GM18858 (cell line): ENCODE measurements at regions not wholly inside any gene's neighbourhood (a gene's known extent, or its start where the extent isn't known, plus 50 kb on each side); places are given as distances from the start of the nearest gene placed in this dataset.
"Not testable (repeated sequence)": the region's sequence is repeated elsewhere in the genome, so short reads cannot be mapped to it uniquely, and the experiment has no call there.

Experiments used
- ATAC-seq: cut with Tn5 transposase; IDR thresholded peaks from one replicate; pipeline ENCODE4 v1.9.1; 2021; ENCODE audit not compliant: unreplicated experiment

DNA sequence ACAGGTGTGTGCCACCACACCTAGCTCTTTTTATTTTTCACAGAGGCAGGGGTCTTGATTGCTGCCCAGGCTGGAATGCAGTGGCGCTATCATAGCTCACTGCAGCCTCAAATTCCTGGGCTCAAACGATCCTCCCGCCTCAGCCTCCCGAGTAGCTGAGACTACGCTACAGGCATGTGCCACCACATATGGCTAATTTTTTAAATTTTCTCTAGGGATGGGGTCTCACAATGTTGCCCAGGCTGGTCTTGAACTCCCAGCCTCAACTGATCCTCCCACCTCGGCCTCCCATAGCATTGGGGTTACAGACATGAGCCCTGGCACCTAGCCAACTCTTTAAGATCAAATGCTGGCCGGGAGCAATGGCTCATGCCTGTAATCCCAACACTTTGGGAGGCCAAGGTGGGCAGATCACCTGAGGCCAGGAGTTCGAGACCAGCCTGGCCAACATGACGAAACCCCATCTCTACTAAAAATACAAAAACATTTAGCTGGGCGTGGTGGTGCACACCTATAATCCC lies 50.6 kb upstream of the MYL10 start:
- ATAC-seq: not testable (repeated sequence)

DNA sequence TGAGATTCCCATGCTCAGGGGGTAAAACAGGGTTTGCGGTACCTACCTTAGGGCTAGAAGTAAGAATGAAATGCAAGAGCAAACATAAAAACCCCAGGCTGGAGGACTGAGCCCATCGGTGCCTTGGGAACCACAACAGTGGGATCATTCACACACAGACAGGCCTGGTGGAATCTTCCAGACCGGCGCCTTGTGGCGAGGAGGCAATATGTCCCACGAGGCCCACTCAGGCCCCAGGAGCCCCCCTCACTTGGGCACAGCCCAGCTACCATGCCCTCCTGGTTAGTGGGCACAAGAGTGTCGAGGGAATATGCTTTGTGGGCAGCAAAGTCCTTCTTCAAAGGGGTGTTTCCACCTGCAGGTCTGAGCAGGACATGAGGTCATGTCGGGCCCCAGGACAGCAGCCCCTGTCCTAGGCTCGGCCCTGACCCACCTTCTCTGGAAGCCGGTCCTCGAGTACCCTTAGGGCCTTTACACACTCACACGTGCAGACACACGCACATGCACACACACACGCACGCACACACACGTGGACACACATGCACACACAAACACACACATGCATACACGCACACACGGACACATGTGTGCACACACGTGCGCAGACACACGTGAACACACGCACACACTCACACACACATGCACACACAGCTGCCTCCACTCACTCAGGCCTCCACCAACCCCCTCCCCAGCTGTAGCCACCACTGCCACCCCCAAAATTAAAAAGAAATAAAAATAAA lies 51.5 kb upstream of the MYL10 start:
- no peak for ATAC-seq

DNA sequence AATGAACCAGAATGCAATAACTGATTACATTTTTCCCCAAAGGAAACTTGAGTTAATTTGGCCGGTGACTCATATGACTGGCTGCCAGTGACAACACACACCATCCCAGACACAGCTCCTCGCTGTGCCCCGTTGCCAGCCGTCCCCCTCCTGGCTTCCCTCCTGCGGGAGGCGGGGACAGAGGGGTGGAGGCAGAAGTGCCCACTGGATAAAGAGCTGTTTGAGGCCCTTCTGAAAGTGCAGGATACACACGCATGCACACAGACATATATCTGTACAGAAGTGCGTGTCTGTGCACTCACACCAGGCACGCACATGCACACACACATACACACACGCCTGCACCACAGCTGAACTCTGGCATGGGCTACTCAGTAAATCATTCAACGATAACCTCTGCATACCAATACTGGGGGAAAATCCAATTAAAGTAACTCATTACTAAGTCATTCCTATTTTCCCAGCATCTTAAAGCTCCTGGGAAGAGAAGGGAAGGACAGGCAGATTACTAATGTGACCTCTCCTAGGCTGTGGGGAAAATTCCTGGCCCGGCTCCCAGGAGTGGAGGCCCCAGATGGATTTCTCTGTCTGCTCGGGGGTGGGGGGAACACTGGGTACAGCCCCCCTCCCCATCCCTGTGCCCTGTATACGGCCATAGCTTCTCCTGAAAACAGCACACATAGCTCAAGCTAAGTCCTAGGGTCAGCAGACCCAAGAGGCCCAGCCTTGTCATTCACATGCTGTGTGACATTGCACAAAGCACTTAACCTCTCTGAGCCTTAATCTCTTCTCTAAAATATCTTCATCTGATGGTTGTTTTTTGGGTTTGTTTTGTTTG lies 52.3 kb upstream of the MYL10 start:
- ATAC-seq: no peak

DNA sequence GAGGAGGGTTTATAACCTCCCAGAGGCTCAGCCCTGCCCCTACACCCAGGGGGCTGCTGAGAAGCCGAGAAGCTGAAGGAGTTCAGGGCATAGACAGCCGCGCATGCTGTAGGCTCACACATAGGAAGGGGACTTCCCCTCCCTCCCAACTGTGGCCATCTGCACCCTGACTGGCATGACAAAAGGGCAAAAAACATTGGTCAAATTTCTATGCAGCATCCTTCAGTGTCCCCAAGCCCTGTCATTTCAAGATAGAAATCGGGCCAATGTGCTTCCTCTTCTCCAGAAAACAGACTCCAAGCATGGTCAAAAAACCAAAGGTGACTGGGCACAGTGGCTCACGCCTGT lies 55.9 kb upstream of the MYL10 start:
- no peak for ATAC-seq

DNA sequence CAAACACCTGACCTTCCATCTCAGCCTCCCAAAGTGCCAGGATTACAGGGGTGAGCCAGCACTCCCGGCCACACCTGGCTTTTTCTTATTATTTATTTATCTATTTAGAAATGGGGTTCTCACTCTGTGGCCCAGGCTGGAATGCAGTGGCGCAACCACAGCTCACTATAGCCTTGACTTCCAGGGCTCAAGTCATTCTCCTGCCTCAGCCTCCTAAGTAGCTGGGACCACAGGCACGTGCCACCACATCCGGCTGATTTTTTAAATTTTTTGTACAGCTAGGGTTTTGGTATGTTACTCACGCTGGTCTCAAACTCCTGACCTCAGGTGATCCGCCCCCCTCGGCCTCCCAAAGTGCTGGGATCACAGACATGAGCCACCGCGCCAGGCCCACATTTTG lies 56.9 kb upstream of the MYL10 start:
- no peak for ATAC-seq

DNA sequence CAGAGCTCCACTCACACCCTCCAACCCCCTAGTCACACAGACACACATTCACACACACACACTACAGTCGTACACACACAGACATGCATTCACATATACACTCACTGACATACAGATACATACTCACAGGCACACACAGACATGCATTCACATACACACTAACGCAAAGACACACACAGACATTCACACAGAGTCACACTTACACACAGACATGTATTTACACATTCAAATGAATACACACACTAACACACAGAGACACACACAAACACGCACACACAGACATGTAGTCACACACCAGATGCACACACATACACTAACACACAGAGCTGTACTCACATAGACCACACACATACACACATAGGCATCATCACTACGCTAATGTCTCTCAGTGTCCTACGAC lies 58.0 kb upstream of the MYL10 start:
- no peak for ATAC-seq

DNA sequence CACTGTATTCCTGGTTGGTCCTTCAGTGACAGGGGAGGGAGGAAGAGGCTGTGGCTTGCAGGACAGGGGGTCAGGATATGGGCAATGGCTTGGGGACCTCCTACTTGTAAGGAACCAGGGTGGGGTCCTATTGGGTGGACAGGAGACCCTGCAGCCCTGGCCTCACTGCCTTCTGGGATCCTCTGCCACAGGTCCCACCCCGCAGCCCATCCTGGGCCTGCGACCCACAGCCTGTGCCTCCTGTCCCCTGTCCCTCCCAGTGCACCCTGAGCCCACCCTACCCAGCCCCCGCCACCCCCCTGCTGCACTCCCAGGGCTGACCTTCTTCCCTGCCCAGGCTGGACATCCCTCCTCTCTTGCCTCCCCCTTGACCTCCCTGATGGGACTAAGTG lies 58.7 kb upstream of the MYL10 start:
- ATAC-seq: no peak

DNA sequence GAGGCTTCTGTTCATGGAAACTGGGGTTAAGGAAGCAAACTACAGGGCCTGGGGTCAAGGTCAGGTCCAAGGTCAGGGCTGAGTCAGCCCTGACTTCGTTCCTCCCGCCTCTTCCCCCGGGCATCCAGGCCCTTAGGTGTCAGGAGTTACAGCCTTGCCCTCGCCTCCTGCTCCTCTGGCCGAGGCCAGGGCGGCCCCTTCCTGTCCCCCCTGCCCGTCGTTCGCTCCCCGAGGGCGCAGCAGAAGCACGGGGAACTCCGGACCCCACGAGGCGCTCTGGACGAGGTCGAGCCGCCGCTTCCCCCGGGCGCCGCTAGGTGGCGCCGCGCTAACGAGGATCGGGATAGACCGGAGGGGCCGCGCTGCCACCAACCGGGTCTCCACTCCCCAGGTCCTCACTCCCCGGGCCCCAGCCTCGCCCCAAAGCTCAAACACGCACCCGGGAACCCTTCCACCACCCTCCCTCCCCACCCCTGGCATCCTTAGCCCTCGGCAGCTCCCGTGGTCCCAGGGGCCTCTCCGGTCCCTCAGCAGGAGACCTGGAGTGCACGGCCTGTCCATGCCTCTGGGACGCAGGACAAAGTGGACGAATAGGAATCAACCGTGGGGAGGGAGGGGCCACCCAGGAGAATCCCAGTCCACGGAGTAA lies 59.2 kb upstream of the MYL10 start:
- no peak for ATAC-seq

DNA sequence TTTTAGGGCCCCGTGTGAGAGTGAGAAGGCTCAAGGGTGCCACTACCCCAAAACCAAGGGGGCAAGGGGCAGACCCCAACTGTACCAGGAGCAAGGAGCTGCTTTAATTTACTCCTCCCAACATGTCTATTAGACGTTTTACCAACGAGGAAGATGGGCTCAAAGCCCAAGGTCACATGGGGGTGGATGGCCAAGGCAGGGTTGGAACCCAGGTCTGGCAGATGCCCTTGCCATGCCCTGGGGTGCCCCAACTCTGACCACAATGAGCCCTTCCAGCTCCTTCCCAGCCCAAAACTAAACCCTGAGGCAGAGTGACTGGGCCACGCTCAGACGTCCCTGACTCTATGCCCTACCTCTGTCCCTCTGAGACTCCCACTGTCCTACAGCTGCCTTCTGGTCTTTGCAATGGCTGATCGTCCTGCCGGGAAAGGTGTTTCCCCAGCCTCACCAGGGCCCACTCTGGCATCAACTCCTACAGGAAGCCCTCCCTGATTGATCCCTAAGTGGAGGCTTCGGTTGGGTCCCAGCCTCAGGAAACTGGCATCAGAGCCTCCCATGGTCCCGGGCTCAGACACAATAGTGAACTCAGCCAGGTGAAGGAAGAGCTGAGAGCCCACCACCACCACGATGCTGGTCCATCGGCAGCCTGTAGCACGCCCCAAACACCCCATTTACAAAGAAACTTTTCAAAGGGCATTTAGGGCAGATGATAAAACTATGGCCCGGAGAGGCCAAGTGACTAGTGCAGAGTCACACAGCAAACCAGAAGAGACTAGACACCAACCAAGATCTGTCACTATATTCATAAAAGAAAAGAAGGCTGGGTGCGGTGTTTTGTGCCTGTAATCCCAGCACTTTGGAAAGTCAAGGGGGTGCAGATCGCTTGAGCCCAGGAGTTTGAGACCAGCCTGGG lies 60.2 kb upstream of the MYL10 start:
- ATAC-seq: no peak

DNA sequence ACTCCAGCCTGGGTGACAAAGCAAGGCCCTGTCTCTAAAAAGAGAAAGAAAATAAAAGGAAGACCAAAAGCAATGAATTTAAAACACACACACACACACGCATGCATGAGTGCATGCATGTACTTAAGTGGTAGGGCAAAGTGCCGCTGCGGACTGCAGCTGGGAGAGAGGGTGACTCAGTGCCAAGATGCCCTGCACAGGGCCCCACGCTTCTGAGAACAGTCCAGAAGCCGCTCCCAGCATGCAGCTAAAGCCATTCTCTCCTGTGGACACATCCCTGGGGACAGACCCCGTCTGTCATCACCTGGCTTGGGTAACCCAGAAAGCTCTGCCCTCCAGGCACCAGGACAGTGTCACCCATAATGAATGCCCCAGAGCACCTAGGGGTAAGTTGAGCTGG lies 61.0 kb upstream of the MYL10 start:
- no peak for ATAC-seq

DNA sequence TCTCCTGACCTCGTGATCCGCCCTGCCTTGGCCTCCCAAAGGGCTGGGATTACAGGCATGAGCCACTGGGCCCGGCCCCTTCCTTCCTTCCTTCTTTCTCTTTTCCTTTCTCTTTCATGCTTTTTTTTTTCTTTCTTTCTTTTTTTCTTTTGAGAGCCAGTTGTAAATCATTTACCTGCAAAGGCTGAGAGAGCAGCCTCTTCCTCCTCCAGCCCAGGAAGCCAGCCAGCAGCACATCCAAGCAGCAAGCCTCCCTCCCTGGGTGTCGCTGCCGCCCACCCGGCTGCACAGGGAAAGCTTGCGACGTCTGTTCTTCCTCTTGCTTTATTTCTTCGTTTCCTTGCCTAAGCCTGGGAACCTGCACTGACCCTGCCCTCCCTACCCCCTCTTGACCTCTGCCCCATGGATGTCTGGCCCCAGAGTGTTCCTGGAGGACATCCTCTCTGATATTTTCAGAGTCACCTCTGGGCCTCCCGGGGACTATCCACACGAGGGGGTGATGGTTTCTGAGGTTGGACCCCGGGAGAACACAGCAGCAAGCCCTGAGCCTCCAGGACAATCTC lies 62.8 kb upstream of the MYL10 start:
- ATAC-seq: no peak

DNA sequence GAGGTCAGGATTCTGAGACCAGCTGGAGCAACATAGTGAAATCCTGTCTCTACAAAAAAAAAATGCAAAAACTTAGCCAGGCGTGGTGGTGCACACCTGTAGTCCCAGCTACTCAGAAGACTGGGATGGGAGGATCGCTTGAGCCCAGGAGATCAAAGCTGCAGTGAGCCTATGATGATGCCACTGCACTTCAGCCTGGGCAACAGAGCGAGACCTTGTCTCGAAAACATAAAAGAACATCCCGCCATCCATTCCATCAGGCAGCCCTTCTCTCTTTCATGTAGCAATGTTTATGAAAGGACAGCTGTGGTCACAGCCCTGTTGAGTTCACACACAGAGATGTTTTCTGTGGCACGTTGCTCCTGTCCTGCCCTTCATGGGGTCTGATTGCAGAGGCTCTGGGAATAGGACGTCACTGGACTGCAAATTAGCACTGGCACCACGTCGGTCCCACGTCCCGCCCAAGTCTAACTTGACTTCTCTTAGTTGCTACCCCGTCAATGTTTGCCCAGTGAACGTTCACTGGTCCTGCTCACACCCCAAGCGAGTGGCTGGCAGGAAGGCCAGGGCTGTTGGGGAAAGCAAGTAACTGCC lies 64.5 kb upstream of the MYL10 start:
- no peak for ATAC-seq

DNA sequence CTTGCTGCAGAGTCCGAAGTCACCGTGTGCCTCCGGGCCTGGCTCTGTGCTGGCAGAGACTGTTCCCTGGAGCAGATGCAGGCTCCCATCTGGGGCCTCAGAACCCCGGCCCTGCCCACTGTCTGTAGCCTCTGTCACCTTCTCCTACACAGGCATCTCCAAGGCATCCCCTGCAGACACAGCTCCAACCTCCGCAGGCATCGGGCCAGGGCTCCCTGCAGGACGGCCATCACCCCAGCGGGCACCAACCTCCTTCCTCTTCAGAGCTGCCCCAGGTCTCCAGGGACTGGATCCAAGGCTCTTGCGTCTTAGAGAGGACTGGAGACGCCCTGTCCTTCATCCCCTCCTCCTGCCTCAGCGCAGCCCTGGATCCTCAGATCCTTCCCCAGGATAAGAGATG lies 69.9 kb upstream of the MYL10 start:
- no peak for ATAC-seq

DNA sequence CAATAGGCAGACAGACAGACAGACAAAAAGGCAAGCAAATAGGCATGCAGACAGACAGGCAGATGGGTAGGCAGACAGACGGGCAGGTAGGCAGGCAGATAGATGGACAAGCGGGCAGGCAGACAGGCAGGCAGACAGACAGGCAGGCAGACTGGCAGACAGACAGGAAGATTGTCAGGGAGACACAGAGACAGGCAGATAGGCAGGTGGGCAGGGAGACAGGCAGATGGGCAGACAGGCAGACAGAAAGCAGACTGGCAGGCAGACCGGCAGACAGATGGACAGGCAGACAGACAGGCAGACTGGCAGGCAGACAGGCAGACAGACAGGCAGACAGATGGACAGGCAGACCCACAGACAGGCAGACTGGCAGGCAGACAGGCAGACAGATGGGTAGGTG lies 70.3 kb upstream of the MYL10 start:
- no peak for ATAC-seq

DNA sequence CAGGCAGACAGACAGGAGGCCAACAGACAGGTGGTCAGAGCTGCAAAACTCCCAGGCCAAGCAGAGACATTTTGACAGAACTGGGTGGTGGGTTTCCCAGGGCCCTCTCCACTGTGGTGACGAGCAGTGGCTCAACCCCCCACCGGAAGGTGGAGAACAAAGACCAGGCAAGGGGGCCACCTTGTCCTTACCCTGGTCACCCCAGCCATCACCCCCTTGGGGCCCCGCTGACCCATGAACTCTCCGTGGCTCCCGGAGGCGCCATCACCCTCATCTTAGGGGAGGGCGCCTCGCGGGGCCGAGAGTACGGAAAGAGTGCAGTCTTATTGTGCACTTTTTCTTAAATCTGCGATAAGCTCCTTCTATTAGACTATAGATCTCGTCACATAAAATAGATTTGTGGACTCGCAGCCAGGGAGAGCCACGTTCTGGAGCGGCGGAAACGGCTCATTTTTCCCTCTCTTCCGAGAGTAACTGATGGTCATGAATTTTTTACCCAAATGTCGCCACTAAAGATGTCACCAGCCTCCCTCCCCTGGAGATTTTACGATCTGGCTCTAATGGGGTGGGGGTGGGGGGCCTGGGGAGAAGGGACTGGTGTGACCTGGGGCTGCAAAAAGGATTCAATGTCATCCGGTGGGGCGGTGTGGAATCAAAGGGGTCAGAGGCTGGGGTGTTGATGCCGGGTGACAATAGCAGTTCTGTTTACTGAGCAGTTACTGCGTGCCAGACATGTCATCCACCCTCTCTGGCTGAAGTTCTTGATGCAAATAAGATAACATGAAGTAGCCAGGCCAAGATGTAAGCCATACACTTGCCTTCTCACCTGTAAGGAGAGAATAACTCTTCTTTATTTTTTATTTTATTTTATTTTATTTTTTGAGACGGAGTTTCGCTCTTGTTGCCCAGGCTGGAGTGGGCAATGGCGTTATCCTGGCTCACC lies 71.1 kb upstream of the MYL10 start:
- no peak for ATAC-seq

DNA sequence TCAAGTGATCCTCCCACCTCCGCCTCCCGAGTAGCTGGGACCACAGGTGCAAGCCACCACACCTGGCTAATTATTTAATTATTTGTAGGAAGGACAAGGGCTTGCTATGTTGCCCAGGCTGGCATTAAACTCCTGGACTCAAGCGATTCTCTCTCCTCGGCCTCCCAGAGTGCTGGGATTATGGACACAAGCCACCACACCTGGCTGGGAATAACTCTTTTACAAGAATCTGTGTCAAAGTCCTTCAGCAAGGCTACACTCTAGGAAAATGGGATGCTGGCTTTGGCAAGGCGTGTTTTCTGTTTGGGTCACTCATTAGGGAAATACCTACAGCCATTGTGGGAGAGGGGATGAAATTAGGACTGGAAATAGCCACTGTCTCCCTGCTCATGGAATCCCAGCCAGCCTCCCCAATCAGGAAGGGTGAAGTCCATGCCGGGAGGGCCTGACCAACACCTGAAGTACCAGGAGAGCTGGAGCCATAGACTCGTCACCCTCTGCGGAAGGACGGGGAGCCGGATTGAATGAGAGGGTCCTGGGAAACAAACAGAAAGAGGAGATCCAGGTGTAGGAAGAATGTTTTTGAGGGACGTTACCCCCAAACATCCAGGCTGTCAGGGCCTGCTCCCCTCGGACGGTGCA lies 72.2 kb upstream of the MYL10 start:
- ATAC-seq: no peak

DNA sequence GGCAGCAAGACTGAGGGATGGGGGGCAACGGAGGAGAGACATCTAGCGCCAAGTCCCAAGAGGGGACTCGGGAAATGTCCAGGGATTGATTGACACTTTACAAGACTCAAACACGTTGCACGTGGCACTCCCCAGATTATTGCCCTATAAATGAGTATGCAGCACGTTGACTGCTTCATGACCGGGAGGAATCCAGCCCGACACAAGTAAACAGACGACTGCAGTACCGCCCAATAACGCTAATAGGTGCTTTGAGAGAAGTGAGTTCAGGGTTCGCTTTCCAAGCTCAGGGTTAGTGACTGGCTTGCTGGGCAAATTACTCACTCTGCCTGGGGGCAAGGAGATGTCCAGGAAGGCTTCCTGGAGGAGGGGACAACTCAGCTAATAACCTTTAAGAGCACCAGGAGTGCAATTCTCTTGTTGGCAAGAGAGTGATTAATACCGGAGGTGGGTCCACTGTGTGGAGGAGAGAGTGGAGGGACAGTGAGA lies 73.3 kb upstream of the MYL10 start:
- ATAC-seq: no peak

DNA sequence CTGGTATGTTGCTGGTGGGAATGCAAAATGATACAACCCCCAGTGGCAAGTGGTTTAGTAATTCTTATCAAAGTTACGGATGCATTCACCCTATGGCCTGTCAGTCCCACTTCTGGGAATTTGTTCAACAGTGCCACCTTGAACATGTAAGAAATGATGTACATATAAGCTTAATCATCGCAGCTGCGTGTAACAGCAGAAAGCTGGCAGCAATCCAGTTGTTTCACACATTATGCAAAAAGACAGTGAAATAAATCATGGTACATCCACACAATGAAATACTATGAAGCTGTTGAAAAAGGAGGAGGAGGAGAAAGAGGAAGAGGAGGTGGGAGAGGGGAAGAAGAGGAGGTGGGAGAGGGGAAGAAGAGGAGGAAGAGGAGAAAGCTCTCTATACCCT lies 76.2 kb upstream of the MYL10 start:
- ATAC-seq: no peak
